Osteoblast (primary cell): ENCODE measurements at regions not wholly inside any gene's neighbourhood (a gene's known extent, or its start where the extent isn't known, plus 50 kb on each side); places are given as distances from the start of the nearest gene placed in this dataset.

Experiments used
- DNase-seq: peaks from one replicate; pipeline ENCODE4 v3.0.0; 2011; ENCODE audit warnings: low spot score, mixed read lengths; ENCODE audit not compliant: insufficient read length; ENCODE audit errors: missing footprints
- H2AFZ ChIP-seq: 2 replicates; pipeline ENCODE4 v1.6.0; 2011; ENCODE audit warnings: mild to moderate bottlenecking, low read length
- H3K27ac ChIP-seq: 2 replicates; pipeline ENCODE4 v1.5.1; 2011; ENCODE audit warnings: mild to moderate bottlenecking, low read depth, low read length, moderate library complexity
- H3K27me3 ChIP-seq: 2 replicates; pipeline ENCODE4 v1.6.0; 2012; ENCODE audit warnings: mild to moderate bottlenecking, control low read depth, inconsistent platforms, low read length, moderate library complexity; ENCODE audit not compliant: insufficient read depth
- H3K36me3 ChIP-seq: 2 replicates; pipeline ENCODE4 v1.5.1; 2011; ENCODE audit warnings: mild to moderate bottlenecking, low read length, control low read depth, moderate library complexity; ENCODE audit not compliant: insufficient read depth
- H3K4me1 ChIP-seq: 2 replicates; pipeline ENCODE4 v1.5.1; 2011; ENCODE audit warnings: mild to moderate bottlenecking, low read length, control low read depth, moderate library complexity; ENCODE audit not compliant: insufficient read depth
- H3K4me2 ChIP-seq: 2 replicates; pipeline ENCODE4 v1.6.0; 2011; ENCODE audit warnings: mild to moderate bottlenecking, low read length; ENCODE audit not compliant: insufficient read depth
- H3K4me3 ChIP-seq: fragments of 200-600 bp; sonication (generic); 3 replicates; pipeline ENCODE4 v1.5.1; 2012; ENCODE audit warnings: mild to moderate bottlenecking, low read length, inconsistent platforms; ENCODE audit not compliant: insufficient read depth
- H3K79me2 ChIP-seq: 2 replicates; pipeline ENCODE4 v1.6.0; 2012; ENCODE audit warnings: mild to moderate bottlenecking, low read length, control low read depth, inconsistent platforms; ENCODE audit not compliant: insufficient read depth
- H3K9me3 ChIP-seq: 2 replicates; pipeline ENCODE4 v1.5.1; 2011; ENCODE audit warnings: low read depth, low read length, control low read depth
- H4K20me1 ChIP-seq: 2 replicates; pipeline ENCODE4 v1.6.0; 2012; ENCODE audit warnings: mild to moderate bottlenecking, low read length, control low read depth; ENCODE audit not compliant: insufficient read depth
- TF ChIP-seq, protein P1 (sequence below): IDR thresholded peaks from 2 replicates; pipeline ENCODE4 v1.5.1; 2011; ENCODE audit warnings: mild to moderate bottlenecking, low read depth, low read length, moderate library complexity; ENCODE audit errors: extremely low read depth

- TF ChIP-seq, protein P1, sequence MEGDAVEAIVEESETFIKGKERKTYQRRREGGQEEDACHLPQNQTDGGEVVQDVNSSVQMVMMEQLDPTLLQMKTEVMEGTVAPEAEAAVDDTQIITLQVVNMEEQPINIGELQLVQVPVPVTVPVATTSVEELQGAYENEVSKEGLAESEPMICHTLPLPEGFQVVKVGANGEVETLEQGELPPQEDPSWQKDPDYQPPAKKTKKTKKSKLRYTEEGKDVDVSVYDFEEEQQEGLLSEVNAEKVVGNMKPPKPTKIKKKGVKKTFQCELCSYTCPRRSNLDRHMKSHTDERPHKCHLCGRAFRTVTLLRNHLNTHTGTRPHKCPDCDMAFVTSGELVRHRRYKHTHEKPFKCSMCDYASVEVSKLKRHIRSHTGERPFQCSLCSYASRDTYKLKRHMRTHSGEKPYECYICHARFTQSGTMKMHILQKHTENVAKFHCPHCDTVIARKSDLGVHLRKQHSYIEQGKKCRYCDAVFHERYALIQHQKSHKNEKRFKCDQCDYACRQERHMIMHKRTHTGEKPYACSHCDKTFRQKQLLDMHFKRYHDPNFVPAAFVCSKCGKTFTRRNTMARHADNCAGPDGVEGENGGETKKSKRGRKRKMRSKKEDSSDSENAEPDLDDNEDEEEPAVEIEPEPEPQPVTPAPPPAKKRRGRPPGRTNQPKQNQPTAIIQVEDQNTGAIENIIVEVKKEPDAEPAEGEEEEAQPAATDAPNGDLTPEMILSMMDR: no peak
- H3K4me1 ChIP-seq: no peaks in the 10 kb centered on the region
- no peak overlapping the region for H3K4me2 ChIP-seq
- no peaks in the 10 kb centered on the region for H3K9me3 ChIP-seq
- DNase-seq: no peak
- no peaks in the 10 kb centered on the region for H3K27me3 ChIP-seq
- no peak overlapping the region for H3K4me3 ChIP-seq
- no peak overlapping the region for H3K27ac ChIP-seq
- no peaks in the 10 kb centered on the region for H3K79me2 ChIP-seq
- no peaks in the 10 kb centered on the region for H3K36me3 ChIP-seq
- no peak overlapping the region for H2AFZ ChIP-seq
- H4K20me1 ChIP-seq: no peaks in the 10 kb centered on the region
These were observed 155.2 kb downstream of the TFAP2A start for GRCh38 chr6:10259671-10260070.

GRCh38 chr6:10258341-10258740 lies 156.5 kb downstream of the TFAP2A start:
- Histone ChIP-seq H3K36me3 (no peaks in the 10 kb centered on the region), H2AFZ (no peak overlapping the region)
- TF ChIP-seq, protein P1: no peak

GRCh38 chr6:10256113-10256690 lies 158.7 kb downstream of the TFAP2A start:
- no peaks in the 10 kb centered on the region for H3K9me3 ChIP-seq
- H3K4me3 ChIP-seq: no peak overlapping the region
- TF ChIP-seq, protein P1: peak; percentile 35
- H3K27ac ChIP-seq: no peak overlapping the region
- no peaks in the 10 kb centered on the region for H3K4me1 ChIP-seq
- no peak overlapping the region for H2AFZ ChIP-seq
- DNase-seq: no peak
- H3K79me2 ChIP-seq: no peaks in the 10 kb centered on the region
- H3K36me3 ChIP-seq: no peaks in the 10 kb centered on the region
- no peaks in the 10 kb centered on the region for H3K27me3 ChIP-seq
- H3K4me2 ChIP-seq: no peak overlapping the region
- no peaks in the 10 kb centered on the region for H4K20me1 ChIP-seq

More at GRCh38 chr6:10258341-10258740, 156.5 kb downstream of the TFAP2A start:
- no peaks in the 10 kb centered on the region for H3K27me3 ChIP-seq
- H3K4me3 ChIP-seq: no peak overlapping the region
- H3K79me2 ChIP-seq: no peaks in the 10 kb centered on the region
- no peak overlapping the region for H3K27ac ChIP-seq
- no peaks in the 10 kb centered on the region for H3K4me1 ChIP-seq
- no peaks in the 10 kb centered on the region for H4K20me1 ChIP-seq
- no peaks in the 10 kb centered on the region for H3K9me3 ChIP-seq
- no peak overlapping the region for H3K4me2 ChIP-seq
- DNase-seq: no peak

GRCh38 chr6:10250655-10251220 lies 164.1 kb downstream of the TFAP2A start:
- TF ChIP-seq, protein P1: no peak
- H3K9me3 ChIP-seq: peaks cover 5% of the 10 kb centered on the region
- peak; percentile 8 for DNase-seq
- H3K36me3 ChIP-seq: no peaks in the 10 kb centered on the region
- H3K27me3 ChIP-seq: no peaks in the 10 kb centered on the region
- no peaks in the 10 kb centered on the region for H3K79me2 ChIP-seq
- no peak overlapping the region for H3K4me2 ChIP-seq
- no peaks in the 10 kb centered on the region for H3K4me1 ChIP-seq
- H4K20me1 ChIP-seq: no peaks in the 10 kb centered on the region
- no peak overlapping the region for H2AFZ ChIP-seq
- no peak overlapping the region for H3K27ac ChIP-seq
- H3K4me3 ChIP-seq: no peak overlapping the region
